ENCODE measurements at regions not wholly inside any gene's neighbourhood (a gene's known extent, or its start where the extent isn't known, plus 50 kb on each side); places are given as distances from the start of the nearest gene placed in this dataset.

- TF ChIP-seq, protein P1, sequence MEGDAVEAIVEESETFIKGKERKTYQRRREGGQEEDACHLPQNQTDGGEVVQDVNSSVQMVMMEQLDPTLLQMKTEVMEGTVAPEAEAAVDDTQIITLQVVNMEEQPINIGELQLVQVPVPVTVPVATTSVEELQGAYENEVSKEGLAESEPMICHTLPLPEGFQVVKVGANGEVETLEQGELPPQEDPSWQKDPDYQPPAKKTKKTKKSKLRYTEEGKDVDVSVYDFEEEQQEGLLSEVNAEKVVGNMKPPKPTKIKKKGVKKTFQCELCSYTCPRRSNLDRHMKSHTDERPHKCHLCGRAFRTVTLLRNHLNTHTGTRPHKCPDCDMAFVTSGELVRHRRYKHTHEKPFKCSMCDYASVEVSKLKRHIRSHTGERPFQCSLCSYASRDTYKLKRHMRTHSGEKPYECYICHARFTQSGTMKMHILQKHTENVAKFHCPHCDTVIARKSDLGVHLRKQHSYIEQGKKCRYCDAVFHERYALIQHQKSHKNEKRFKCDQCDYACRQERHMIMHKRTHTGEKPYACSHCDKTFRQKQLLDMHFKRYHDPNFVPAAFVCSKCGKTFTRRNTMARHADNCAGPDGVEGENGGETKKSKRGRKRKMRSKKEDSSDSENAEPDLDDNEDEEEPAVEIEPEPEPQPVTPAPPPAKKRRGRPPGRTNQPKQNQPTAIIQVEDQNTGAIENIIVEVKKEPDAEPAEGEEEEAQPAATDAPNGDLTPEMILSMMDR (IDR thresholded peaks at IDR 0.05): no peak
- no peak for TF ChIP-seq POLR2A (IDR thresholded peaks at IDR 0.05)
Measured at GRCh38 chr4:188492886-188493285, 353.6 kb downstream of the TRIML1 start.
